HG03060 (cell line): ENCODE measurements at regions not wholly inside any gene's neighbourhood (a gene's known extent, or its start where the extent isn't known, plus 50 kb on each side); places are given as distances from the start of the nearest gene placed in this dataset.

Experiments
- ATAC-seq: cut with Tn5 transposase; IDR thresholded peaks from one replicate; pipeline ENCODE4 v1.9.1; 2021; ENCODE audit warnings: low read depth, moderate number of reproducible peaks; ENCODE audit not compliant: unreplicated experiment

GRCh38 chr3:72475258-72476138 lies 372.7 kb downstream of the SHQ1 start:
- ATAC-seq, result no peak

- no peak for ATAC-seq
Measured at GRCh38 chr3:72474775-72475174, 373.5 kb downstream of the SHQ1 start.

GRCh38 chr3:72473156-72473555 lies 375.1 kb downstream of the SHQ1 start:
- peak; percentile 54 for ATAC-seq

GRCh38 chr3:72470904-72471417 lies 377.3 kb downstream of the SHQ1 start:
- no peak for ATAC-seq

- no peak for ATAC-seq
Measured at GRCh38 chr3:72465853-72466252, 382.4 kb downstream of the SHQ1 start.

GRCh38 chr3:72463083-72463482 lies 385.2 kb downstream of the SHQ1 start:
- ATAC-seq, result no peak

- ATAC-seq, result no peak
Measured at GRCh38 chr3:72462595-72463011, 385.6 kb downstream of the SHQ1 start.

GRCh38 chr3:72461787-72462186 lies 386.5 kb downstream of the SHQ1 start:
- no peak for ATAC-seq

- no peak for ATAC-seq
Measured at GRCh38 chr3:72460205-72461174, 387.8 kb downstream of the SHQ1 start.

GRCh38 chr3:72459588-72459987 lies 388.7 kb downstream of the SHQ1 start:
- ATAC-seq, result no peak

- no peak for ATAC-seq
Measured at GRCh38 chr3:72458375-72458774, 389.9 kb downstream of the SHQ1 start.

GRCh38 chr3:72454441-72454840 lies 393.8 kb downstream of the SHQ1 start:
- ATAC-seq, result no peak

- no peak for ATAC-seq
Measured at GRCh38 chr3:72453706-72454105, 394.5 kb downstream of the SHQ1 start.

- ATAC-seq, result no peak
Measured at GRCh38 chr3:72452745-72453144, 395.5 kb downstream of the SHQ1 start.

GRCh38 chr3:72451841-72452240 lies 396.4 kb downstream of the SHQ1 start:
- ATAC-seq, result no peak

GRCh38 chr3:72449551-72449950 lies 398.7 kb downstream of the SHQ1 start:
- no peak for ATAC-seq

GRCh38 chr3:72448858-72449257 lies 399.4 kb downstream of the SHQ1 start:
- ATAC-seq, result no peak

- ATAC-seq, result no peak
Measured at GRCh38 chr3:72448375-72448823, 399.8 kb downstream of the SHQ1 start.

GRCh38 chr3:72447059-72447946 lies 400.9 kb downstream of the SHQ1 start:
- peak; percentile 55 for ATAC-seq
